Testis (tissue), 2 donors: ENCODE measurements at regions not wholly inside any gene's neighbourhood (a gene's known extent, or its start where the extent isn't known, plus 50 kb on each side); places are given as distances from the start of the nearest gene placed in this dataset.

Experiments
- DNase-seq: peaks from one replicate; pipeline ENCODE4 v3.0.0-alpha.2; 2019
- H3K27ac ChIP-seq, 2 donors: fragments of 200-600 bp; sonication (generic); one replicate each; pipeline ENCODE4 v1.5.1; 2019
- H3K27me3 ChIP-seq: fragments of 200-600 bp; sonication (generic); one replicate; pipeline ENCODE4 v1.5.1; 2019
- H3K36me3 ChIP-seq: fragments of 200-600 bp; sonication (generic); one replicate; pipeline ENCODE4 v1.5.1; 2017; ENCODE audit warnings: low read depth; ENCODE audit errors: missing control alignments
- H3K4me1 ChIP-seq: fragments of 200-600 bp; sonication (generic); one replicate; pipeline ENCODE4 v1.5.1; 2019
- H3K4me3 ChIP-seq, 2 donors: fragments of 200-600 bp; sonication (generic); one replicate each; pipeline ENCODE4 v1.5.1; 2017 to 2019
- H3K9me3 ChIP-seq: fragments of 200-600 bp; sonication (generic); one replicate; pipeline ENCODE4 v1.5.1; 2017
- CTCF ChIP-seq, 3 experiments: fragments of 450-650 bp in 2 of 3; fragments of 200-600 bp in 1 of 3; sonication (generic) in 1 of 3; IDR thresholded peaks; one replicate each; pipeline ENCODE4 v1.5.1; 2016 to 2019; ENCODE audit warnings: antibody characterized with exemption in 3 of 3, mild to moderate bottlenecking in 2 of 3, moderate library complexity in 1 of 3
- POLR2A ChIP-seq: fragments of 450-650 bp; IDR thresholded peaks from one replicate; pipeline ENCODE4 v1.6.1; 2017; ENCODE audit warnings: antibody characterized with exemption, mild to moderate bottlenecking, moderate library complexity
- WGBS, 2 donors: methylation state at CpG; one replicate each; pipeline ENCODE4 v1.1.5; 2018; 5-methylcytosine and 5-hydroxymethylcytosine counted together
- intact Hi-C: fragments of 100-400 bp; cut with DNase I; formaldehyde crosslinking; loops from one replicate; pipeline ENCODE4 v1.15.1; 2023; ENCODE audit warnings: low total_unique reads

GRCh38 chr5:176184608-176185132 lies 53.6 kb upstream of the SIMC1 start:
- Histone ChIP-seq H3K36me3 (no peaks in the 10 kb centered on the region), H3K9me3 (no peaks in the 10 kb centered on the region), H3K4me3 (no peak overlapping the region), H3K27me3 (no peaks in the 10 kb centered on the region), H3K4me1 (peaks cover 39% of the 10 kb centered on the region), H3K27ac (peak overlapping the region in 1 of 2 donors; percentile 62)
- intact Hi-C loops: no loop called here
- no peak for TF ChIP-seq POLR2A
- TF ChIP-seq CTCF (IDR thresholded peaks at IDR 0.05): no peak
- no peak for DNase-seq
- 52 to 77% methylated on average over 6 of the region's 6 CpGs for WGBS, 2 donors

GRCh38 chr5:176185133-176185733 lies 53.0 kb upstream of the SIMC1 start:
- Histone ChIP-seq H3K9me3 (no peaks in the 10 kb centered on the region), H3K4me3 (no peak overlapping the region), H3K36me3 (no peaks in the 10 kb centered on the region), H3K27ac (peak overlapping the region in 1 of 2 donors; percentile 62), H3K27me3 (no peaks in the 10 kb centered on the region), H3K4me1 (peaks cover 33% of the 10 kb centered on the region)
- 72 to 73% methylated on average over 9 of the region's 9 CpGs for WGBS, 2 donors
- intact Hi-C loops: no loop called here
- no peak for TF ChIP-seq CTCF (IDR thresholded peaks at IDR 0.05)
- no peak for TF ChIP-seq POLR2A
- peak; percentile 90 for DNase-seq

- Histone ChIP-seq H3K27ac (no peak overlapping the region), H3K4me3 (no peak overlapping the region), H3K36me3 (no peaks in the 10 kb centered on the region), H3K9me3 (no peaks in the 10 kb centered on the region), H3K4me1 (peaks cover 24% of the 10 kb centered on the region), H3K27me3 (no peaks in the 10 kb centered on the region)
- TF ChIP-seq CTCF (IDR thresholded peaks at IDR 0.05) (no peak), POLR2A (no peak)
- no peak for DNase-seq
- intact Hi-C loops: no loop called here
- WGBS, 2 donors: 72 to 82% methylated on average over 3 of the region's 3 CpGs
These were observed 52.1 kb upstream of the SIMC1 start for GRCh38 chr5:176186107-176186506.

- no peak overlapping the region for H3K27ac ChIP-seq
- WGBS, 2 donors: 76 to 81% methylated on average over 17 of the region's 17 CpGs
- peaks cover 26% of the 10 kb centered on the region for H3K4me1 ChIP-seq
- H3K9me3 ChIP-seq: no peaks in the 10 kb centered on the region
- DNase-seq: no peak
- no peaks in the 10 kb centered on the region for H3K36me3 ChIP-seq
- intact Hi-C loops: no loop called here
- no peaks in the 10 kb centered on the region for H3K27me3 ChIP-seq
- H3K4me3 ChIP-seq: no peak overlapping the region
- no peak for TF ChIP-seq POLR2A
- TF ChIP-seq CTCF (IDR thresholded peaks at IDR 0.05): no peak
These were observed 50.8 kb upstream of the SIMC1 start for GRCh38 chr5:176187276-176188062.
